GM21390 (cell line): ENCODE measurements at regions not wholly inside any gene's neighbourhood (a gene's known extent, or its start where the extent isn't known, plus 50 kb on each side); places are given as distances from the start of the nearest gene placed in this dataset.
"Not testable (repeated sequence)": the region's sequence is repeated elsewhere in the genome, so short reads cannot be mapped to it uniquely, and the experiment has no call there.

ENCODE experiments used
- ATAC-seq: cut with Tn5 transposase; IDR thresholded peaks from one replicate; pipeline ENCODE4 v1.9.1; 2021; ENCODE audit not compliant: unreplicated experiment

- ATAC-seq: no peak
These were observed 571.1 kb upstream of the LRRN3 start for GRCh38 chr7:110519851-110520250.

GRCh38 chr7:110521357-110521911, 569.5 kb upstream of the LRRN3 start:
- ATAC-seq: no peak

- no peak for ATAC-seq
These were observed 568.7 kb upstream of the LRRN3 start for GRCh38 chr7:110522061-110522760.

GRCh38 chr7:110522761-110523200, 568.1 kb upstream of the LRRN3 start:
- no peak for ATAC-seq

- no peak for ATAC-seq
These were observed 561.8 kb upstream of the LRRN3 start for GRCh38 chr7:110529175-110529574.

GRCh38 chr7:110531186-110531585, 559.7 kb upstream of the LRRN3 start:
- no peak for ATAC-seq

GRCh38 chr7:110534241-110534931, 556.5 kb upstream of the LRRN3 start:
- ATAC-seq: no peak

GRCh38 chr7:110539216-110539615, 551.7 kb upstream of the LRRN3 start:
- no peak for ATAC-seq

- no peak for ATAC-seq
These were observed 549.0 kb upstream of the LRRN3 start for GRCh38 chr7:110541962-110542361.

GRCh38 chr7:110544194-110544593, 546.7 kb upstream of the LRRN3 start:
- no peak for ATAC-seq

- no peak for ATAC-seq
These were observed 542.6 kb upstream of the LRRN3 start for GRCh38 chr7:110548372-110548771.

GRCh38 chr7:110557136-110557535, 533.8 kb upstream of the LRRN3 start:
- no peak for ATAC-seq

- not testable (repeated sequence) for ATAC-seq
These were observed 527.6 kb upstream of the LRRN3 start for GRCh38 chr7:110563286-110563685.

- no peak for ATAC-seq
These were observed 526.7 kb upstream of the LRRN3 start for GRCh38 chr7:110564246-110564645.

GRCh38 chr7:110568388-110568787, 522.5 kb upstream of the LRRN3 start:
- no peak for ATAC-seq

- no peak for ATAC-seq
These were observed 522.0 kb upstream of the LRRN3 start for GRCh38 chr7:110568932-110569331.

- ATAC-seq: no peak
These were observed 521.3 kb upstream of the LRRN3 start for GRCh38 chr7:110569486-110570205.

- ATAC-seq: no peak
These were observed 516.9 kb upstream of the LRRN3 start for GRCh38 chr7:110573862-110574528.

GRCh38 chr7:110587294-110587693, 503.6 kb upstream of the LRRN3 start:
- ATAC-seq: no peak

- no peak for ATAC-seq
These were observed 500.5 kb upstream of the LRRN3 start for GRCh38 chr7:110590415-110590814.

GRCh38 chr7:110591341-110591740, 499.6 kb upstream of the LRRN3 start:
- ATAC-seq: no peak
